GM21515 (cell line): ENCODE measurements at regions not wholly inside any gene's neighbourhood (a gene's known extent, or its start where the extent isn't known, plus 50 kb on each side); places are given as distances from the start of the nearest gene placed in this dataset.
A peak's percentile ranks its signal among the peaks of the same experiment; 100 is the strongest.
"Not testable (repeated sequence)": the region's sequence is repeated elsewhere in the genome, so short reads cannot be mapped to it uniquely, and the experiment has no call there.

Experiments used
- ATAC-seq: cut with Tn5 transposase; IDR thresholded peaks from one replicate; pipeline ENCODE4 v1.9.1; 2021; ENCODE audit not compliant: unreplicated experiment

DNA sequence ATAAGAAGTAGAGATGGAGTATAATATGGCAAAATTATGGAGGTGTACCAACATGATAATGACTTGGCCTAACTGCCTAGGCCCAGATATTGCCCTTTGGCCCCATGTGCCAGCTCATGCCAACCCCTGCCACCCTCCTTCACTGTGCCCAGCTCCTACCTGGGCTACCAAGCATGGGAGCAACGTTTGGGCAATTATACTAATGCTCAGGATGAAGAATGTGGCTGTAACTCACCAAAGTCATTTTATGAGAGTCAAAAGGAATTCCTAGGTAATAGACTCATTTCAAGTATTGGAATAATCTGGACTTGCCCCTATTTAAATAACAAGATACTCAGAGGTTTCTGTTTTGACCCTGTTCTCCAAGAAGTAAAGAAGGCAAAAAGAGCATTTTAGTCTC, 240.2 kb upstream of the IL12A start:
- ATAC-seq: no peak

DNA sequence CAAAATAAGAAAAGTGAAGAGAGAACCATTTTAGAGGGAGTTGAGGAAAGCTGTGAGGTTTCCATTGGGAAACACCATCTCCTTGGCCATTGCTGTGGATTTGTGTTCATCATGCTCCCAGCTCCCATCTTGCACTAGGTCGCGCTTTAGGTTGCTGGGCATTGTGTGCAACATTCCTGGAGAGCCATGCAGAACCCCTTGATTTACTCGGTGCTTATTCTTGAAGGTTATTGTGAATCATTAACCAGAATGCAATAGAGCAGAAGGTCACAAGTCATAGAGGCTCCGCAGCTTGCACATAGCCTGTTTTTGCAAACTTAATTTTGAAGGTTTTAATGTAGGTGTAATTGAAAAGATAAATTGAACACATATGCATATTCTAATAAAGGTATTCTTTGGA, 239.2 kb upstream of the IL12A start:
- no peak for ATAC-seq

GRCh38 chr3:159751146-159751545, 237.5 kb upstream of the IL12A start:
- no peak for ATAC-seq

DNA sequence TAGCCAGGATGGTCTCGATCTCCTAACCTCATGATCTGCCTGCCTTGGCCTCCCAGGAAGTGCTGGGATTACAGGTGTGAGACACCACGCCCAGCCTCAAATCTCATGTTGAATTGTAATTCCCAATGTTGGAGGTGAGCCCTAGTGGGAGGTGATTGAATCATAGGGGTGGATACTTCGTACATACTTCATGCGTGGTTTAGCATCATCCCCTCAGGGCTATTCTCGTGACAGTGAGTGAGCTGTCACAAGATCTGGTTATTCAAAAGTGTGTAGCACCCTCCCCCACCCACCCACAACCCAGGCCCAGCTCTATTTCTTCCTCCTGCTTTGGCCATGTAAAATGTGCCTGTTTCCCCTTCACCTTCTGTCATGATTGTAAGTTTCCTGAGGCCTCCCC, 236.9 kb upstream of the IL12A start:
- no peak for ATAC-seq

DNA sequence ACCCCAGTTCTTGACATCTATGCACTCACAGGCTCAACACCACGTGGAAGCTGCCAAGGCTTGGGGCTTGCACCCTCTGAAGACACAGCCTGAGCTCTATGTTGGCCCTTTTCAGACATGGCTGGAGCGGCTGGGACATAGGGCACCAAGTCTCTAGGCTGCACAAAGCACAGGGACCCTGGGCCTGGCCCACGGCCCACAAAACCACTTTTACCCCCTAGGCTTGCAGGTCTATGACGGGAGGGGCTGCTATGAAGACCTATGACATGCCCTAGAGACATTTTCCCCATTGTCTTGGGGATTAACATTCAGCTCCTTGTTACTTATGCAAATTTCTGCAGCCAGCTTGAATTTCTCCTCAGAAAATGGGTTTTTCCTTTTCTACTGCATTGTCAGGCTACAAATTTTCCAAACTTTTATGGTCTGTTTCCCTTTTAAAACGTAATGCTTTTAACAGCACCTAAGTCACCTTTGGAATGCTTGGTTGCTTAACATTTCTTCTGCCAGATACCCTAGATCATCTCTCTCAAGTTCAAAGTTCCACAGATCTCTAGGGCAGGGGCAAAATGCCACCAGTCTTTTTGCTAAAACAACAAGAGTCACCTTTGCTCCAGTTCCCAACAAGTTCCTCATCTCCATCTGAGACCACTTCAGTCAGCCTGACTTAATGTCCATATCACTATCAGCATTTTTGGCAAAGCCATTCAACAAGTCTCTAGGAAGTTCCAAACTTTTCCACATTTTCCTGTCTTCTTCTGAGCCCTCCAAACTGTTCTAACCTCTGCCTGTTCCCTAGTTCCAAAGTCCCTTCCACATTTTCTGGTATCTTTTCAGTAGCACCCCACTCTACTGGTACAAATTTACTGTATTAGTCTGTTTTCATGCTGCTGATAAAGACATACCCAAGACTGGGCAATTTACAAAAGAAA, 232.1 kb upstream of the IL12A start:
- not testable (repeated sequence) for ATAC-seq

- no peak for ATAC-seq
These were observed 231.1 kb upstream of the IL12A start for GRCh38 chr3:159757341-159758060.

DNA sequence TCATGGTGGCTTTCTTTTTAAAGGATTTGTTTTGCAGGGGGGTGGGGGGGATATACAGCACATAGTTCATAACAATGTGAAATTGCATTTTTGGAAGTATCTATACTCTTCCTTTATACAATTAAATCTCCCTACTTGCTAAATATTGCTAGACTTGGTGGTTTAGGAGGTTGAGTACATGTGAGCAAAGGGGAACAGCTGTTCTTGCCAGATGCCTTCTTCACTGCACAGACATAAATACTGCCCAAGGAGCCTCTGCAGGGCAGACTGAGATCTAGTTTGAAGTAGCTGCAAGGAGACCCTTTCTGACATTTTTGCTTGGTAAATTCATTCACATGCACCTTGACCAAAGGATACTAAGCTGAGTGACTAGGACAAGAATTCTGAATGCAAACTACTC, 228.6 kb upstream of the IL12A start:
- ATAC-seq: no peak

- no peak for ATAC-seq
These were observed 227.3 kb upstream of the IL12A start for GRCh38 chr3:159761369-159761768.

DNA sequence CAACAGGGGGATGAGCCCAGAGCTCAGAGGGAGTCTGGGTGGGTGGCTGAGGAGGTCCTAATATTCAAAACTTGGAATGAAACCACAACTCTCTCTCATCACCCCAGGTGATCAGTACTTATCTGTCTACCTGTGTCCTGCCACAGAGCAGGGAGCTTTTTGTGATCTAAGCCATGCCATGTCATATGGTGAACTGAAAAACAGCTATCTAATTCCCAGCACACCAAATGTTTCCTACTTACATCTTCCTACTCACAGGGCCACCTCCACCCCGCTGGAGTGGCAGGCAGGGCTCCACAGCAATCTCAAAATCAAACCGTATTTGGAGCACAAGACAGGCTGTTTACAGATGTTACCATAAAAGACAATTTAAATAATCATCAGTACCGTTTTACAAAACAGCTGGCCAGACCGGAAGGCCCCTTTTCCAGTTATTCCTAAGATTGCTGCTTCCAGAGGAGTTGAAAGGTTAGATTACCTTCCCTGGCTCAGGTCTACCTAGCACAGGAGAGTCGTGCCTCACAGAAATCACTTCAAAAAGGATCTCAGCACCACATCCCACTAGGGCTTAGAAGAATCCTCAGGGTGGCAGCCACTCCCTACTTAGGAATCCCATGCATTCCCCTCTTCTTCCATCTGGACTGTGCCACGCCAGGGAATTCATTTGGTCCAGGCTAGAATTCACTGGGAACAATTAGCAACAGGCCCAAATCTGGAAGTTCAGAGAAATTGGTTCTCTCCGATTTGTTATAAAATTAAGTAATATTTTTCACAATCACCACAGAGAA, 226.6 kb upstream of the IL12A start:
- no peak for ATAC-seq

GRCh38 chr3:159763011-159763601, 225.5 kb upstream of the IL12A start:
- ATAC-seq: no peak

DNA sequence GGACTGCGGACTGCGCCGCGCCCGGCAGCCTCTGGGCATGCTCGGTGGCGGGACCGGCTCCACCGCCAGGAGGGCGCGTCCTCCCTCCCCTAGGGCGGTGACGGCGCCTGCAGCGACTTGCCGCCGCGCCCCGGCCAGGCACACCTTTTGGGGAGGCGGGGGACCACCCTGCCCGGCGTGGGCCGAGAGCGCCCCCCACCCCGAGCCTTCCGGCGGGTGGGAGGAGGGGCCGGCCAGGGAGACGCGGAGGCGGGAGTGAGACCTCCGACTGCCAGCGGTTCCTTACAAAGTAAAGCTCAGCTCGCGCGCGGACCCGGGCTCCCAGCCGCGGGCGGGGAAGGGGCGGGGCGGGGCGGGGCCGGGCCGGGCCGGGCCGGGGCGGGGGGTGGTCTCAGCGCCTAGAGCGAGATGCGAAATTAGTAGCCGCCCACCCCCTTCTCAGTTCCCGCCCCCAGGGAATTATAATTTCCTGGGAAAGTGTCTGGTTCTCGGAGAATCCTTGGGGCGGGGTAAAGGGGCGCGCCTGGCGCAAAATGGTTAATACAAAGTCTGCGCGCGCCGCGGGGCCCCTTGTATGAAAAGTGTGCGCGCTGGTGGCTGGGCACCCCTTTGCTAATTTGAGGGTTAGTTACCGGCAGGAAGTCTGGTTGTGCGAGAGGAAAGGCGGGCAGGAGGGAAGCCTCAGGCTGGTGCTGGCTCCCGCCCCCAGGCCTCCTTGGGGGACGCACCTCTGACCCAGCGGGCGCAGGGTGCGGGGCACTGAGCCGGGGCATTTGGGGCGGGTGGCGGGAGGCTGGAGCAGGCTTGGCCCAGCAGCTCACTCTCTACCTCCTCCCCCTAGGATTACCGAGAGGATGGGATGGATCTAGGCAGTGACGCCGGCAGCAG, 224.8 kb upstream of the IL12A start:
- ATAC-seq: peak; percentile 78

GRCh38 chr3:159764490-159765029, 224.1 kb upstream of the IL12A start:
- no peak for ATAC-seq

DNA sequence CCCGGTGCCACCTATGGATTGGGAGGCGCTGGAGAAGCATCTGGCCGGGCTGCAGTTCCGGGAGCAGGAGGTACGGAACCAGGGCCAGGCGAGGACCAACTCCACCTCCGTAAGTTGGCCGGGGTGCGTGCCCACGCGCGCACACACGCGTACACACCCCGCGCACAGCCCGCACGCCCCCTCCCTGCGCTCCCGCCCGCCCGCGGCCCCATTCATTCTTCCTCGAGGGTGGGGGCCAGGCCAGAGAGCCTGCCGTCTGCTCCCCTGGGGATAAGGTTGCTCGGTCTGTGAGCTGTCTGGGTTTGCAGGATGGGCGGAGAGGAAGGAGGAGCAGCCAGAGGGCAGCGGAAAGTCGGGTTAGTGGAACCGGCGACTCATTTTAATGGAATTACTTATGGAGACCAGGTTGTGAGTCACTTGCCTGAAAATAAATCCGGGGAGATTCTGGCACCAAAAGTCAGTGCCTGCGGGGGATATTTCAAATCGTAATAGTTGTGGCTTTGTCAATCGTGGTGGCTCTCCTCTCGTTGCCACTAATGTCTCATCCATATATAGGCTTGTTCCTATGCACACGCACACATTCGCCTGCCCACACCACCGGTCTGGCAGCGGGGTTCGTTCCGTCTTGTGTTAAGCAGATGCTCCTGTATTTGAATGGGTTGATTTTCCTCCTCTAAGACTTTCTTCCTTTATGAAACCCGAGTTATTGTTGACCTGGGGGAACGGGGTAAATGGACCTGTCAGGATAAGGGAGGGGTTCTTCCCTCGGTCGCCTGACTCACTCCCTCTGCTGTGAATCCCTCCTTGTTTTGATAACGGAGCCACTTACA, 223.4 kb upstream of the IL12A start:
- no peak for ATAC-seq

DNA sequence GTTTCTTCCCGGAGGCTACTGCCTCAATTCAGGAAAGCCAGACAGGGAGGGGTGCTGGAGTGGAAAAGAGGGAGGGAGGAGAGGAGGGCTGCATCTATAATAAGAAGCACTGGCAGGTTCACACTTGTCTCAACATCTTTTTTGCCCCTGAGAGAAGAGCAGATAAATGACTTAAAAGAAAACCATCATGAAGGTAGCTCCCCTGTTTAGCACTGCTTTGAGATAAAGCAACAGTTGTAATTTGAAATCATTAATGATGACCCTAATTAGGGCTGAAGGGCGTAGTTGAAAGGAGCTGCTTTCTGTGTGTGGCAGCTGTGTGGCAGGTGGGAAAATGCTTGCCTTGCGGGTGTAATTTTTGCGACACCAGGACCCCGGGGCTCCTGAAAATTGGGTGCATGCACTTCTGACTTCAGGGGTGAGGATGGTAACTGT, 222.8 kb upstream of the IL12A start:
- ATAC-seq: no peak

DNA sequence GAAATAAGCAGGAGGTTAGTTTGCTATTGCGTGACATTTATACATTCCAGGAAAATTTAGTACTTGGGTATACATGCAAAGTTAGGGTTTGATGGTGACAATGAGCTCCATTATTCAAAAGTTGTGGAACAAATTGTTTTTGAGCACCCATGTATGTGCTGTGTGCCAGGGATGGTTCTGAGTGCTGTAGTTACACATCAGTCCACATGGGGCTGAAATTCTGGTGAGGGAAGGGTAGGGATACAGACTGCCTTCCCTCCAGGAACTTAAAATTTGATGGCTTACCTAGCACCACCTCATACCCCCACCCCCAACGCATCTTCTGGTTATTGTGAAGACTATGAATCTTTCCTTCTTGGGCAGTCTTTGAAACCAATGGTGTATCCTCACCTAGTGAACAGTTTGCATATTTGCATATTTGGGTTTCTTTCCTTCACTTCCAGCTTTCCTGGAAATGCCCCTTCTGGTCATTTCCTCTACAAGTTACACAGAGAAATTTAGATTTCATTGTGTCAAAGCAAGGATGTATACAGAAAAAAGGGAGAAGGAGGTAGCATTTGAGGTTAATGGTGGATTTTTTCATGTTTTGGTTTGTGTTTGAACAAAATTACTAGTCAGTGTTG, 222.0 kb upstream of the IL12A start:
- ATAC-seq: no peak

DNA sequence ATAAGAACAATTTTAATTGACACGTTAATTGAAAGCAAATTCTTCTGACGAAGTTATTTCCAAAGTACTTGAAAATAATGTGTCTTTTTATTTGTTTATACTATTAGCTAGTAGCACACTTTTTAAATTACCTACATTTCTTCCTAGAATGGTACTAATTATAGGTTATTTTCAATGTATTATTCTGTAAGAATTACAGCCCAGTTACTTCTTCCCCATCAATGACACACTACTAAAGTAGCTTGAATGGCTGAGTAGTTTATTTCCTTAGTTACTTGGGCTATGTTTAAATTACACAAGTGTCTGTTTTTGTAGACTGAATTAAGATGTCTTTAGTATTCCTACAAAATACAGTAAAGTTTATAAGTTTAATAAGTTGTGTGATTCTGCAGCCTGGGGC, 217.6 kb upstream of the IL12A start:
- no peak for ATAC-seq

DNA sequence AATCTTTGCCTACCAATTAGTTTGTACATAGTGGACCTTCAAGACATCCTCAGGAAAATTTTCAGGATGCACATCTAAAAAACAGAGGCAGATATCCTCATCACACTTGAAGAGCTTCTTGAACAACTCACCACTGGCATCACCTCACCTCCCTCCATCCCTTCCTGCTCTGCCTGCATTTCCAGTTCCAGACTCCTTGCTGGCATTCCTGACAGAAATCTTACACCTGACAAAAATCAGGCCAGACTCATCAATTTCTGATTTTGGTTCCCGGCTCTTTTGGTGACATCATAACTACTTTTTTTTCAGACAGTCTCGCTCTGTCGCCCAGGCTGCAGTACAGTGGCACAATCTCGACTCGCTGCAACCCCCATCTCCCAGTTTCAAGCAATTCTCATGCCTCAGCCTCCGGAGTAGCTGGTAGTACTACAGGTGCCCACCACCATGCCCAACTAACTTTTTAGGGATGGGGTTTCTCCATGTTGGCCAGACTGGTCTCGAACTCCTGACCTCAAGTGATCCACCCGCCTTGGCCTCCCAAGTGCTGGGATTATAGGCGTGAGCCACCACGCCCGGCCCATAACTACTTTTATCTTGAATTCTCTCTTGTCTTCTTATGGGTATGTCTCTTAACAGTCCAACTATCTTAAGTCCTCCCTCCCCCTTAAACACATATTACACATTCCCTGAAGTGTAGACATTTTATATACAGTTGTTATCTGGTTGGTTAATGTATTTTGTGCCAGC, 216.6 kb upstream of the IL12A start:
- no peak for ATAC-seq

- no peak for ATAC-seq
These were observed 214.9 kb upstream of the IL12A start for GRCh38 chr3:159773706-159774105.
